HCT116 (cell line): ENCODE measurements at regions not wholly inside any gene's neighbourhood (a gene's known extent, or its start where the extent isn't known, plus 50 kb on each side); places are given as distances from the start of the nearest gene placed in this dataset.

Experiments
- ATAC-seq: fragments of 200-7000 bp; cut with Tn5 transposase; 2 replicates; pipeline ENCODE4 v1.9.1; 2020; ENCODE audit warnings: mild to moderate bottlenecking, moderate library complexity
- BruUV-seq: library from RNA; stranded (reverse); fragments of 400-500 nt; replicated peaks from 2 replicates; lab custom pipeline; 2021; lab: Mats Ljungman, UMichigan
- CTCF ChIA-PET: fragments of 300-600 bp; sonication (Branson Sonifier 250); formaldehyde crosslinking; loops from one replicate; lab custom pipeline; 2021; ENCODE audit warnings: antibody characterized with exemption; lab: Charles Lee
- POLR2A ChIA-PET: fragments of 300-600, 350-600 bp; sonication (Branson Sonifier 250); formaldehyde crosslinking; loops from one replicate; lab custom pipeline; 2021; ENCODE audit warnings: antibody characterized with exemption; lab: Charles Lee
- RAD21 ChIA-PET, 2 experiments: fragments of 300-600 bp; sonication (Branson Sonifier 250); formaldehyde crosslinking; loops; one replicate each; lab custom pipeline; 2023; ENCODE audit warnings: low total read pairs in 2 of 2; ENCODE audit not compliant: uncharacterized antibody in 2 of 2, unreplicated experiment in 2 of 2, low non-redundant PET in 1 of 2; lab: Charles Lee
- DNase-seq: peaks from one replicate; pipeline ENCODE4 v3.0.0-alpha.2; 2010; ENCODE audit warnings: low read depth, low spot score
- H2AFZ ChIP-seq: fragments of 200-600 bp; shearing (Covaris generic), sonication (generic); 2 replicates; pipeline ENCODE4 v1.6.1; 2017; ENCODE audit warnings: low read depth, mixed run types, mixed read lengths, antibody characterized with exemption, low read length; ENCODE audit not compliant: poor library complexity, severe bottlenecking
- H3K27ac ChIP-seq: 2 replicates; pipeline ENCODE4 v1.5.1; 2012; ENCODE audit warnings: low read depth, low read length
- H3K27me3 ChIP-seq: fragments of 200-600 bp; sonication (generic); 2 replicates; pipeline ENCODE4 v1.6.1; 2016; ENCODE audit warnings: mixed run types, low read length, mixed read lengths; ENCODE audit not compliant: insufficient read depth
- H3K36me3 ChIP-seq, 2 experiments: fragments of 200-500 bp in 1 of 2; fragments of 200-600 bp in 1 of 2; sonication (Bioruptor generic) in 1 of 2; sonication (generic) in 1 of 2; 2 replicates each; pipeline versions ENCODE4 v1.5.1 to v1.6.1; 2014 to 2016; ENCODE audit warnings: low read length in 2 of 2, inconsistent platforms in 1 of 2, mixed read lengths in 1 of 2, mixed run types in 1 of 2; ENCODE audit not compliant: insufficient read depth in 2 of 2, control insufficient read depth in 1 of 2
- H3K4me1 ChIP-seq, 2 experiments: fragments of 200-600 bp in 1 of 2; sonication (generic) in 1 of 2; 2 replicates each; pipeline versions ENCODE4 v1.5.1 to v1.6.1; 2012 to 2017; ENCODE audit warnings: low read length in 2 of 2, inconsistent platforms in 1 of 2, mild to moderate bottlenecking in 1 of 2, mixed read lengths in 1 of 2, mixed run types in 1 of 2, moderate library complexity in 1 of 2; ENCODE audit not compliant: insufficient read depth in 2 of 2, control insufficient read depth in 1 of 2
- H3K4me2 ChIP-seq: fragments of 200-600 bp; sonication (generic); 2 replicates; pipeline ENCODE4 v1.6.1; 2017; ENCODE audit warnings: mixed run types, low read length, mixed read lengths
- H3K4me3 ChIP-seq, 2 experiments: fragments of 200-600 bp in 1 of 2; sonication (generic) in 1 of 2; replicated peaks in 1 of 2; 2 replicates each; pipeline ENCODE4 v1.5.1; 2011 to 2016; ENCODE audit warnings: low read length in 2 of 2, control low read depth in 1 of 2, low read depth in 1 of 2, mild to moderate bottlenecking in 1 of 2, mixed read lengths in 1 of 2, mixed run types in 1 of 2
- H3K79me2 ChIP-seq: fragments of 200-600 bp; sonication (generic); 2 replicates; pipeline ENCODE4 v1.6.1; 2017; ENCODE audit warnings: mild to moderate bottlenecking, mixed run types, low read length, moderate library complexity, mixed read lengths; ENCODE audit not compliant: insufficient read depth
- H3K9ac ChIP-seq: fragments of 200-600 bp; sonication (generic); 2 replicates; pipeline ENCODE4 v1.6.1; 2016; ENCODE audit warnings: low read length, mixed read lengths
- H3K9me2 ChIP-seq: fragments of 200-600 bp; sonication (generic), shearing (Covaris generic); 2 replicates; pipeline ENCODE4 v1.6.1; 2017; ENCODE audit warnings: mixed run types, mild to moderate bottlenecking, moderate library complexity; ENCODE audit not compliant: insufficient read depth
- H3K9me3 ChIP-seq, 2 experiments: fragments of 200-500 bp in 1 of 2; fragments of 200-600 bp in 1 of 2; sonication (Bioruptor generic) in 1 of 2; sonication (generic) in 1 of 2; 2 replicates each; pipeline ENCODE4 v1.6.1; 2014 to 2017; ENCODE audit warnings: low read length in 2 of 2, mixed read lengths in 2 of 2, inconsistent platforms in 1 of 2, low read depth in 1 of 2, mild to moderate bottlenecking in 1 of 2, mixed run types in 1 of 2, moderate library complexity in 1 of 2; ENCODE audit not compliant: control insufficient read depth in 1 of 2, insufficient read depth in 1 of 2
- H4K20me1 ChIP-seq: fragments of 200-600 bp; sonication (generic), shearing (Covaris generic); 2 replicates; pipeline ENCODE4 v1.6.1; 2017; ENCODE audit warnings: mixed run types, mild to moderate bottlenecking, moderate library complexity; ENCODE audit not compliant: insufficient read depth
- CEBPB ChIP-seq: IDR thresholded peaks from 2 replicates; pipeline ENCODE4 v1.6.1; 2012; ENCODE audit warnings: low read depth
- CTCF ChIP-seq, 3 experiments: fragments of 200-600 bp in 1 of 3; sonication (generic) in 1 of 3; IDR thresholded peaks in 2 of 3; conservative IDR thresholded peaks in 1 of 3; 2 replicates each; pipeline ENCODE4 v1.5.1; 2012 to 2017; ENCODE audit warnings: low read depth in 2 of 3, low read length in 2 of 3, antibody characterized with exemption in 1 of 3, borderline replicate concordance in 1 of 3, control low read depth in 1 of 3, mild to moderate bottlenecking in 1 of 3, mixed read lengths in 1 of 3, mixed run types in 1 of 3, moderate library complexity in 1 of 3; ENCODE audit not compliant: insufficient read depth in 1 of 3
- EGR1 ChIP-seq: IDR thresholded peaks from 2 replicates; pipeline ENCODE4 v1.6.1; 2012; ENCODE audit warnings: low read depth
- EZH2phosphoT487 ChIP-seq: fragments of 200-600 bp; IDR thresholded peaks from 2 replicates; pipeline ENCODE4 v1.6.1; 2018; ENCODE audit warnings: antibody characterized with exemption, borderline replicate concordance
- MAX ChIP-seq: IDR thresholded peaks from 2 replicates; pipeline ENCODE4 v1.6.1; 2012
- SIN3A ChIP-seq: IDR thresholded peaks from 2 replicates; pipeline ENCODE4 v1.6.1; 2012; ENCODE audit warnings: low read depth
- SP1 ChIP-seq: IDR thresholded peaks from 2 replicates; pipeline ENCODE4 v1.6.1; 2012; ENCODE audit warnings: low read depth
- ZBTB33 ChIP-seq: IDR thresholded peaks from 2 replicates; pipeline ENCODE4 v1.6.1; 2011; ENCODE audit warnings: mild to moderate bottlenecking, low read length, moderate library complexity; ENCODE audit not compliant: insufficient replicate concordance; ENCODE audit errors: extremely low read depth
- intact Hi-C: fragments of 100-400 bp; cut with micrococcal nuclease; formaldehyde crosslinking; loops from 2 replicates; pipeline ENCODE4 v1.10.0; 2022

- Histone ChIP-seq H3K27ac (no peak overlapping the region), H3K79me2 (no peaks in the 10 kb centered on the region), H3K4me3 (no peak overlapping the region), H3K9me3 (no peaks in the 10 kb centered on the region), H3K4me1 (no peaks in the 10 kb centered on the region), H3K9ac (no peak overlapping the region), H3K9me2 (no peaks in the 10 kb centered on the region), H4K20me1 (no peaks in the 10 kb centered on the region), H3K36me3 (no peaks in the 10 kb centered on the region), H2AFZ (no peak overlapping the region), H3K27me3 (no peaks in the 10 kb centered on the region), H3K4me2 (no peak overlapping the region)
- no peak for TF ChIP-seq EZH2phosphoT487
- TF ChIP-seq SP1 = no peak
- TF ChIP-seq CTCF (IDR thresholded peaks at IDR 0.05 in 2 of 3, conservative IDR thresholded peaks at IDR 0.05 in 1 of 3; ENCODE audit: borderline replicate concordance in 1 of 3, insufficient read depth in 1 of 3, low read depth in 2 of 3, low read length in 2 of 3) = no peak
- no peak for TF ChIP-seq CEBPB
- TF ChIP-seq SIN3A = no peak
- TF ChIP-seq MAX = no peak
- TF ChIP-seq ZBTB33 = no peak
- no peak for TF ChIP-seq EGR1
- intact Hi-C loops = no loop called here
- ChIA-PET RAD21 (no interaction called here), POLR2A (no interaction called here), CTCF (no interaction called here)
- DNase-seq (no peak), ATAC-seq (no peak)
- no TSS peak for BruUV-seq
Measured at GRCh38 chr4:158111241-158111640, 61.6 kb downstream of the GASK1B start.
